AG09319 (cell line): ENCODE measurements at regions not wholly inside any gene's neighbourhood (a gene's known extent, or its start where the extent isn't known, plus 50 kb on each side); places are given as distances from the start of the nearest gene placed in this dataset.

Source experiments
- DNase-seq: peaks from one replicate; pipeline ENCODE4 v3.0.0-alpha.2; 2010; ENCODE audit warnings: low read depth; ENCODE audit errors: extremely low read depth
- TF ChIP-seq, protein P1 (sequence below): IDR thresholded peaks from 2 replicates; pipeline ENCODE4 v1.5.1; 2011; ENCODE audit warnings: low read depth, mild to moderate bottlenecking, inconsistent platforms, low read length, moderate library complexity

GRCh38 chr6:163999475-164000125, 585.1 kb downstream of the QKI start:
- DNase-seq: no peak
- TF ChIP-seq, protein P1, sequence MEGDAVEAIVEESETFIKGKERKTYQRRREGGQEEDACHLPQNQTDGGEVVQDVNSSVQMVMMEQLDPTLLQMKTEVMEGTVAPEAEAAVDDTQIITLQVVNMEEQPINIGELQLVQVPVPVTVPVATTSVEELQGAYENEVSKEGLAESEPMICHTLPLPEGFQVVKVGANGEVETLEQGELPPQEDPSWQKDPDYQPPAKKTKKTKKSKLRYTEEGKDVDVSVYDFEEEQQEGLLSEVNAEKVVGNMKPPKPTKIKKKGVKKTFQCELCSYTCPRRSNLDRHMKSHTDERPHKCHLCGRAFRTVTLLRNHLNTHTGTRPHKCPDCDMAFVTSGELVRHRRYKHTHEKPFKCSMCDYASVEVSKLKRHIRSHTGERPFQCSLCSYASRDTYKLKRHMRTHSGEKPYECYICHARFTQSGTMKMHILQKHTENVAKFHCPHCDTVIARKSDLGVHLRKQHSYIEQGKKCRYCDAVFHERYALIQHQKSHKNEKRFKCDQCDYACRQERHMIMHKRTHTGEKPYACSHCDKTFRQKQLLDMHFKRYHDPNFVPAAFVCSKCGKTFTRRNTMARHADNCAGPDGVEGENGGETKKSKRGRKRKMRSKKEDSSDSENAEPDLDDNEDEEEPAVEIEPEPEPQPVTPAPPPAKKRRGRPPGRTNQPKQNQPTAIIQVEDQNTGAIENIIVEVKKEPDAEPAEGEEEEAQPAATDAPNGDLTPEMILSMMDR: no peak

DNA sequence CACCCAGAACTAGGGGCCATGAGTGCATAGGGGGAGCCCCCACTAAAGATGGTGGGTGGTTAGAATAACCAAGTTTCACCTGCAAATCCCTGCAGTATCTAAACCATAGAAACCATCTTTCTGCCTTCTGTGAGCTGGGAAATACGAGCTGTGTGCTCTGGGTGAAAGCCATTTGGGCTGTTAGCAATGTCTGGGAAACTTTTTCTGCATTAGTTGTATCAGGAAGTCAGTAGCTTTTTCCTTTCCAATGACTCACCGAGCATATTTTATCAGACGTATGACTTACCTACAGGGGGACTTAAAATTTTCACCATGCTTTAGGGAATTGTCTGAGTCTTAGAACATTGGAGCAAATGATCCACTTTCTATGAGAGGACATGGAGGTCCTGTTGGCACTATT, 584.0 kb downstream of the QKI start:
- TF ChIP-seq, protein P1: no peak
- DNase-seq: no peak

DNA sequence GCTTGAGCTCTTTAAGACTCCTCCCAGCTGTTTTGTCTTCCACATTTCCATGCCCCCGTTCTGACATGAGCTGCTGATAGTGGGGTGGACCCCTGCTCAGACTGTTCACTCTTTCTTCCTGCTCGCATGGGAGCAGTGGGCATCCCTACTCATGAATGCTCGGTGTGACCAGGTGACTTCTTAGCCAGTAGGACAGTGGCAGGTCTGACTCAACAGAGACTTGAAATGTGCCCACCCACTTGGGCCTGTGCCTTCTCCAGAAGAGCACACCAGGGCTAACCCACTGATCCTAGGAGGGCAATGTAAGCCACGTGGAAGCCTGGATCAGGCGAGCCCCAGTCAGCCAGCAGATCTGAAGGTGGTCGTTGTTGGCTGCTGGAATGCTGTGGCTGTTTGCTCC, 582.0 kb downstream of the QKI start:
- no peak for DNase-seq
- TF ChIP-seq, protein P1: no peak

- no peak for DNase-seq
- TF ChIP-seq, protein P1: no peak
Observed at GRCh38 chr6:163994566-163994965, 580.0 kb downstream of the QKI start.

DNA sequence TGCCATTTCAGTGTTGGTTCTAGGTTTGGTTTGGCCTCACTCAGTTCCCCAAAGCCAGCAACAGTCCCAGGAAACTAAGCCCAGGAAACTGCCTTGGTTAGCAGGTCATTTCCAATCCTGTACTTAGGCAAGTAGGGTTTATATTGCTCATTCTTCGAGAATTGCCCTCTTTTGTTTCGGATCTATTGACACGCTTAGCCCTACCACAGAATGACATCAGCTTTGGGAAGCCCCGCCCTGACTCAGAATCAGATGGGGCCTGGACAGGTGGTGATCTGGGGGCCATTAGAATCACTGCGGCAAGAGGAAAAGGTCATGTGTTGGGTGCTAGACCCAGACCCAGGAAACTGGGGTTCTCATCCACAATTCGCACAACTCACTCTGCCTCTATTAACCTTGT, 578.2 kb downstream of the QKI start:
- no peak for DNase-seq
- TF ChIP-seq, protein P1: no peak

DNA sequence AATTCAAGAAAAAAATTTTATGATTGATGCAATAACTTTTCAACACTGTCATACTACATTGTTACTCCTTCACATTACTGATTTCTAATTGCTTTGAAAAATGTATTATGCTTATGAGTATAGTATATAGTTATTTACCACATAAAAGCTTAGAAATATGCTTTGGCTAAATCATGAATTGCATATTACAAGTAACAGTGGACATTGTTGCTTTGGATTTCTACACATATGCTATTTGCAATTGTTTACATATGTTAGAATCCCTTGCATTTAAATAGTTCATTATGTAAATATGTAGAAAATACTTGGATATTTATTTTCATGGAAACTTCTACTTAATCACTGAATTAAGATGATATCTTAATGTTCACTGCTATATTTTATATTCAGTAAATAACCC, 577.5 kb downstream of the QKI start:
- no peak for DNase-seq
- TF ChIP-seq, protein P1: no peak

DNA sequence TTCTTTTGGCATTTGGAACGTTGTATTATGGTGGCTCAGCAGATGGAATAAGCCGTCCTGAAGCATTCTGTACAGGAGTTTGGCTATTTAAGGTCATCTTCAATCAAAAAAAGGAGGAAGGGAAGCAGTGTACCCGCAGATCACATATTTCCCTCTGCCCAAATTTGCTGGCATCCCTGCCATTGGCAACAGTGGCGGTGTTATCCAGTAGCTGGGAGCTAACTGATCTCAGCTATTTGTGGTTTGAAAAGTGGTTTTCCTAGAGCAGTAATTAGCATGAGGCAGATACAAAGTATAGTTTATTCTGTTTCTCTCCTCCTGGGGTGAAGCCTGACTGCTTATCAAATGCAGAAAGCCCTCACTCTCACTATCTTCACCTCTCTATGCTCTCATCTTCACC, 576.8 kb downstream of the QKI start:
- TF ChIP-seq, protein P1: no peak
- DNase-seq: no peak
